Left cardiac atrium (tissue), 4 donors: ENCODE measurements at regions not wholly inside any gene's neighbourhood (a gene's known extent, or its start where the extent isn't known, plus 50 kb on each side); places are given as distances from the start of the nearest gene placed in this dataset.
"Not testable (repeated sequence)": the region's sequence is repeated elsewhere in the genome, so short reads cannot be mapped to it uniquely, and the experiment has no call there.

Experiments used
- ATAC-seq, 2 donors: fragments of 200-7000 bp; cut with Tn5 transposase; one replicate each; pipeline ENCODE4 v1.9.1; 2020; ENCODE audit warnings: mild to moderate bottlenecking in 2 of 2, moderate library complexity in 2 of 2
- DNase-seq: peaks from one replicate; pipeline ENCODE4 v3.0.0-alpha.2; 2020
- intact Hi-C, 2 donors: fragments of 100-400 bp; cut with DNase I; formaldehyde crosslinking; loops; one replicate each; pipeline versions ENCODE4 v1.14.1 to v1.15.1; 2022 to 2023
- donor health status: DM: no; HTN: yes; CAD: no.
- donor health status: DM: no; HTN: yes; CAD: no; lungs with severe emphysema.
- donor health status: DM: yes; HTN: yes; CAD: no.
- donor health status: Dilated cardiomyopathy.

DNA sequence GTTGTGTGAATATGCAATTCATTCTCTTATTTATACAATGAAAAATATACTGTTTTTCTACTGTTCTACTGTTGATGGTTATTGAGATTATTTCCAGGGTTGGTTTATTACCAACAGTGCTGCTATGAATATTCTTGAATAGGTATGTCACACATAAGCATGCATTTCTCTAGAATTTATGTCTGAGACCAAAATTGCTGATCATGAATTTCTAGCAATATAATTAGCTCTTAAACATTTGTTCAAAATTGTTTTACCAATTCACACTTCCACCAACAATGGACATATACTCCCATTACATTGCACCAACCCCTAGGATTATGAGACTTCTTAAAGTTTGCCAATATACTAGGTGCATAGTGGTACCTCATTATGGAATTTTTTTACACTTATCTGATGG is 164.1 kb upstream of the KCNQ5 start:
- DNase-seq (no peak), ATAC-seq (no peak)
- intact Hi-C loops: no loop called here

DNA sequence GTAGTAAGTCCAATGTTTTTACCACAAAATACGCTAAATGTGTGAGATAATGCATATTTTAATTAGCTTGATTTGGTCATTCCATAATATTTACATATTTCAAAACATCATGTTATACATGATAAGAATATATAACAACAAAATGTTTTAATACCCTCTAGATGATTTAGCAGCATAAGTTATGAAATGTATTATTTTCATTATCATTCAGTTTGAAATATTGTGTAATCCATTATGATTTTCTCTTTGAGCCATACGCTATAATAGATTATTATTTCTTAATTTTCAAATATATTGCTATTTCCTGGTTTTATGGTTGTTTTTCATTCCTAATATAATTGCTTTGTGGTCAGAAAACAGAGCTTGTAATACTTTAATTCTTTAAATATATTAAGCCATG is 163.3 kb upstream of the KCNQ5 start:
- intact Hi-C loops: no loop called here
- ATAC-seq (no peak), DNase-seq (no peak)

DNA sequence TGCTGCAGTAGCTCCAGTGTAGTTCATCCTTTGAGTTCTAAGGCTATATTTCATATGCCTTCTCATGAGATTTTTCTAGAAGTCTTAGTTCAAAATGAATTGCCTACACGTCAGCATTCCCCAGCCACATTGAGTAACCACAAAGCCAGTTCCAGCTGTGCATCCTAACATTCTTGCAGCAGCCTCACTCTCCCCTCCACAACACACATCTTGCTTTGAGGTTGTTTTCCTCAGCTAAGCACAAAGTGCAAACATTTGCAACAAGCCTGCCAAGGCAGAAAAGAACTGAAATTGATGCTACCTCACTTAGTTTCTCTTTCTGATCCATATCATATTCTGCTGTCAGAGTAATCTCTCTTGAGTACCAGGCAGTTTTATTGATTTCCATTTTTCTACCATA is 160.7 kb upstream of the KCNQ5 start:
- intact Hi-C loops: no loop called here
- DNase-seq: no peak
- ATAC-seq: no peak

DNA sequence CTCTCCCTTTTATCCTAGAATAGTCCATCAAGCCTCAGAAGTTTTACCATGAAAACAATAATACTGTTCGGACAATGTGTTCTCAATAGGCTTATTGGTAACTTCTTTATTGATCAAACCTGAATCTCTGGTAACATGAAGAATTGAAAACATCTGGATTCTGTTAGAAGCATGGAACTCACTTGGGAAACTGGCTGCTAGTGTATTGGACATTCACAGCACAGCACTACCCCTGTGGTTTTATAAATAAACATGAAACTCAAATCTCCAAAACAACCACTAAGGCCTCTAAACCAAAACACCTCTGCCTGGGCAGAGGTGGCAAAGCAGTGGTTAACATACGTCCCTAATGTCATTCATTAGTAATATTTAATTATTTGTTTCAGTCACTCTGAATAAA is 157.6 kb upstream of the KCNQ5 start:
- intact Hi-C loops: no loop called here
- DNase-seq (no peak), ATAC-seq (no peak)

DNA sequence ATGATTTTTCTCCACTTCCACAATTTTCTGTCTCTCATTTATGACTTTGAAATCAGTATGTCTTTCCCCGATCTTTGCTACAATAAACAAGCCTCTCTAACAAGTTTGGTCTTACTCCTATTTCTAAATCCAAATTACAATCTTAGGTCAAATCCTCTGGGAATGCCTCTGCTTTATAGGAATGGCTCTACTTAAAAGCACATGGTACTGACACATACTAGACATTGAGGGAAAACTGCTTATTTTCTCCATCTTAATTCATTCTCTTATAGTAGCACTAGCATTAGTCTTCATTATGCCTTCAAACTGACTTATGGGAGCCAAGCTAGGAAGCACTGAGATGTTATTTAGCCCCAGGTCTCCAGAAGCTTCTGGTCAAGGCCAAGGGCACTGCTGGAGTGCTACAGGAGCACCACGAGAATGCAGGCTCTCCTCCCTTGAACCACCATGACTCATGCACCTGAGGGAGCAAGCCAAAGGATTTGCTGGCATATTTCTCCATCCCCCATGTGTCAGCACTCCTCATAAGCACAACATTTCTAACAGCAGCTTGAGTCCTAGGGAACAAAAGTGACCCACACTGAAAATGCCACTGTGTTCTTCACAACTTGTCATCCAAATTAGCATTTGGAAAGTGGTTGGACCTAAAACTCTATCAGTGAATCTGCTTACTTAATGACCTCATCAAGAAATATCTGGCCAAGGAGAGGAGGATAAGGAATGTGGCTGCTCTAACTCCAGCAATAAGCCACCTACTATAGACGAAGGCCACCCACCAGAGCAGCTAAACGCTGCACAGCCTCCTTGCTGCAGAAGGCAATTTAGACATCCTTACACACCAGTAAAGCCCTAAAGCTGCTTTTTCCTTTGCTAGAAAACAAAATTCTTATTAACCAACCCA is 156.8 kb upstream of the KCNQ5 start:
- no peak for DNase-seq
- peak in 1 of 2 donors; percentile 84 for ATAC-seq
- intact Hi-C loops: no loop called here

DNA sequence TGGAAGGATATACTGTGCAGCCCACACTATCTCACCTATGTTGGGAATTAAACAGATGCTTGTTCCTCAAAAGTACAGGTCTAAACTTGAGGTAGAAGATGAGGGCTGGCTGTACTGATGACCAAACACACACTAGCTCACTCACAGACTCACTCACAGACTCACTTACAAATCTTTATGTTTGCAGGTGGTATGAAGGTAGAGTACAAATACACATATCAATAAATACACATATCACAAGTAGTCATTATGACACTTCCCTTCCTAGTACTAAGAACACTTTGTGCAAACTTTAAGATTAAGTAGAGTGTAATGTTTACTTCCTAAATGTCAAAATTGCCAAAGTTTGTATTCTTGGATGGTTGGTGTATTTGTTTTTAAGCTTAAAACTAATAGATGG is 155.4 kb upstream of the KCNQ5 start:
- no peak for ATAC-seq
- DNase-seq: no peak
- intact Hi-C loops: no loop called here

DNA sequence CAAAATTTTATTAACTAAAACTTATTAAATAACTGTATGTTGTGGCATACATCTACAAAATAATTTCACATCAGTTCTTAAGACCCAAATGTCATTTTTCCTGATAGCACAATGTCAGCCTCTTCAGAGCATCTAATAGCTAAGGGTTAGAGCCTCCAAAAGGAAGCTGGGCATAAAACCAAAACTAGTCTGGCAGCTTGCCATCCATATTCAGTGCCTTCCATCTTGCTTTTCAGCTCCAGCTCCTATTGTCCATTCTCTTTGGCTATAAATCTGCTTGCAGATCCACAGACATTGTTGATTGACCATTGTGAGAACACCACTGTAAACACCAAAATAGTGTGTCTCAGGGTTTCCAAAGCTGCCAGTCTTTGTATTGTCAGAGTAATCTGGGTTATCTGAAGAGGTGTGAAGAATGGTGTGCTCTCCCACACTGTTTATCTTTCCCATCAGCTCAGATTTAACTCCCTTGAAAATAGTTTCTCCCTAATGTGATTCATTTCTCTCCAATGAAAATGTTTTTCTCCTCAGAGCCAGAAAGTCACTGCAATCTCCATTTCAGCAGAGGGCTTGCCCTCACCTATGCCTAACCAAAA is 154.8 kb upstream of the KCNQ5 start:
- intact Hi-C loops: no loop called here
- ATAC-seq (no peak), DNase-seq (no peak)

DNA sequence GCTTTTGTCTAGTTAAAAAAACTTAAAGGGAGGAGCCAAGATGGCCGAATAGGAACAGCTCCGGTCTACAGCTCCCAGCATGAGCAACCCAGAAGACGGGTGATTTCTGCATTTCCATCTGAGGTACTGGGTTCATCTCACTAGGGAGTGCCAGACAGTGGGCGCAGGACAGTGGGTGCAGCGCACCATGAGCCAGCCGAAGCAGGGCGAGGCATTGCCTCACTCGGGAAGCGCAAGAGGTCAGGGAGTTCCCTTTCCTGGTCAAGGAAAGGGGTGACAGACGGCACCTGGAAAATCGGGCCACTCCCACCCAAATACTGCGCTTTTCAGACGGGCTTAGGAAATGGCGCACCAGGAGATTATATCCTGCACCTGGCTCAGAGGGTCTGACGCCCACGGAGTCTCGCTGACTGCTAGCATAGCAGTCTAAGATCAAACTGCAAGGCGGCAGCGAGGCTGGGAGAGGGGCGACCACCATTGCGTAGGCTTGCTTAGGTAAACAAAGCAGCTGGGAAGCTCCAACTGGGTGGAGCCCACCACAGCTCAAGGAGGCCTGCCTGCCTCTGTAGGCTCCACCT is 152.4 kb upstream of the KCNQ5 start:
- ATAC-seq, DNase-seq, intact Hi-C loops: not testable (repeated sequence)

DNA sequence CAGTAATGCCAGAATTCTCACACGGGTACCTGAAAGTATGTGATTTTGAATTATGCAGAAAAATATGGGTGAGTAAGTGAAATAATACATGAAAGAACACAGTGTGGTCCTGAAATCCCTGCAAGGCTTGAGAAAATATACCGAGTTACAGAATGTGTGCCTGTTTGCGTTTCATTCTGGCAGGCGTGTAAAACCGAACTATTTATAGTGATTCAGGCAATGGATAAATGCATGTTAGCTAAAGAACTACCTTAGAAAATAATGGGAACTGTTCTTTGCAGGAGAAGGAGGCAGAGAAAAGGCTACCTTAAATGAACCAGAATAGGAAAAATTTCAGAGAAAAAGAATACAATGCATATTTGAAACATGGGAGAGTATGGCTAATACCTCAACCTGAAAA is 145.8 kb upstream of the KCNQ5 start:
- no peak for ATAC-seq
- intact Hi-C loops: no loop called here

DNA sequence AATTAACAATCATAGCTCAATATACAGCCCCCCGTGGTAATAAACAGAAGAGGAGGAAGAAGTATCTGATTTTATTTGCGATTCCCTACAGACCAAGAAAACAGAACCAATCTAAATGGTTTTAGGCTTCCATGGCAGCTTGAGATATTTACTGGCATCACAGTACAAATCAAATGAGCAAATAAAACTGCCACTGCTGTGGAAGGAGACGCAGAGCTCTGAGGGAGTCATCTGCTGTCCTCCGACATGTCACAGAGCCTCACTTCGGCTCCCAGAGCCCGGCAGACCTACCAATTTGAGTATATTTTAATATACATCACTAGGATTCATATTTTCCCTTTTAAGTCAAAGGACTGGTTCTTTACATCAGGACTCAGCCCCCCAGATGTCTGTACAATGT is 145.2 kb upstream of the KCNQ5 start:
- ATAC-seq (no peak), DNase-seq (no peak)
- intact Hi-C loops: no loop called here

More for the DNA sequence above, 145.8 kb upstream of the KCNQ5 start:
- no peak for DNase-seq

DNA sequence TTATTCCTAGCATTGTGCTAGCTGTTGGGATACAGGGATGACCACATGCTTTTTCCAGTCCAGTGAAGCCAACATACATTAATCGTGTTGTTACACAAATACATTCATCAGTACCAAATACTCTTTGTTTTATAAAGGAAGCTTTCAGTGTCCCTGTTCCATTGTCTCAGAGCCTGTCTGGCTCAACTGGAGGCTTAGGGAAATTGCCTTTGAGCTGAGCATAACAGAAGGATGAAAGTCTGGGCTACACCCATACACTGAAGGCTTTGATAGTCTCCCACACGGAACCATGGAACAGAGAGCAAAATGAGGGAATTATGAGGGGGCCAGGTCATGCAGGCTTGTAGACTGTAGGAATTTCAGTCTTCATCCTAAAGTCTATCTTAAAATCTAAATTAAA is 126.4 kb upstream of the KCNQ5 start:
- DNase-seq: no peak
- ATAC-seq: no peak
- intact Hi-C loops: no loop called here

DNA sequence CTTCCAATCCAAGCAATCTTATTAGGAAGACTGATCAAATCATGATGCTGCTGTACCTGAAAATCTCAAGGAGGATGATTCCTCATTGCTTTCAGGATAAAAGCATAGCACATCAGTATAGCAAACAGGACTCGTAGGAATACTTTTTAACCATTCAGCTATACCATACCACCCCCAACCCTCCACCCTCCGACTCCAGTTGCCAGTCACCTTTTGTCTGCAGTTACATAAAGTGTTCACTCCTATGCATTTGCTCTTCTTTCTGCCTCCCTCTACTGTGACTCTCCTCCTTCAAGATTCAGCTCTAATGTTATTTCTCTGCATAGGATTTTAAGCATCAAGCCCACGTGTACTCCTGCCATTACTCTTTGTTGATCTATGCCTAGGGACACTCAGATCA is 124.7 kb upstream of the KCNQ5 start:
- DNase-seq (no peak), ATAC-seq (no peak)
- intact Hi-C loops: no loop called here

DNA sequence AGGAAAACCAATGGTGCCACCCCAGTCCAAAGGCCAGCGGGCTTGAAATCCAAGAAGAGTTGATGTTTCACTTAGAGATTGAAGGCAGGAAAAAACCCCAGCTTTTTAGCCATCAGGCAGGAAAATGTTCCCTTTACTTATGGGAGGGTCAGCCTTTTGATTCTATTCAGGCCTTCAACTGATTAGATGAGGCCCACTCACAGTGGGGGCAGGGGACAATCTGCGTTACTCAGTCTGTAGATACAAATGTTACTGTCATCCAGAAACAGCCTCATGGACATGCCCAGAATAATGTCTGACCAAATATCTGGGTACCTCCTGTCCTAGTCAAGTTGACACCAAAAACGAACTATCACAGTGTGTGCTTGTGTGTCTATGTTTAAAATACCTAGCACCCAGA is 121.2 kb upstream of the KCNQ5 start:
- no peak for DNase-seq
- ATAC-seq: no peak

DNA sequence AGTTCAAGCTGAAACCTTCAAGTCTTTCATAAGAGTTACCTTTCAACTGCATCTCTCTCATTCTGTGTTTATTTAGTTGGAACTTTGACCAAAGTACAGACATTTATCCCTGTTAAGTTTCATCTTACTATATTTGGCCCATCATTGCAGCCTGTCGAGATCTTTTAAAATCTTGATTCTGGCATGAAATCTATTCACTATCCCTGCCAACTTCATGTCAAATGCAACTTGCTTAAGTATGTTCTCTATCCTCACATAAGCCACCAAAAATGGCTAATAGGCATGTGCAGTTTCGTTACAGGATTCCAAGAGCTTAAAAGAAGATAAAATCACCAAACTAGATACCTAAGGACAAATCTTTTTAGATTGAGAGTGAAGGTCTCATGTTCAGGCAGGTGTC is 117.5 kb upstream of the KCNQ5 start:
- no peak for DNase-seq
- intact Hi-C loops: no loop called here
- no peak for ATAC-seq

More for the DNA sequence above, 121.2 kb upstream of the KCNQ5 start:
- intact Hi-C loops: no loop called here

DNA sequence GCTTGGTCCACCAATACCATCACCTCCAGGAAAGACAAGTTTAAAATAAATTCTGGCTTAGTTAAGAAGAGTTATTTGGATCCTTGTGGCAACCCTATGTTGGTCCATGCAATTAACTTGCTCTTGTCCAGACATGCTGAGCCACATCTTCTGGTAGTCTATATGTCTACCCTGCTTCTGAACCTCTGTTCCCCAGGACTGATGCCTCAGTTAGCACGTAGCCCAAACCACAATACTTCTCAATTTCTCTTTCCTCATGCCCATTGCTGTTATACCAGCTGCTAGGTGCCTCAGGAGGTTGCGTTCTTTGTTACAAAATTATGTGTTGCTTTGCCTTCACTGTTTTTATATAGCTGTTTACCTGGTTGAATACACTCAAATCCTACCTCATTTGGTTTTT is 116.4 kb upstream of the KCNQ5 start:
- no peak for ATAC-seq
- no peak for DNase-seq
- intact Hi-C loops: no loop called here

DNA sequence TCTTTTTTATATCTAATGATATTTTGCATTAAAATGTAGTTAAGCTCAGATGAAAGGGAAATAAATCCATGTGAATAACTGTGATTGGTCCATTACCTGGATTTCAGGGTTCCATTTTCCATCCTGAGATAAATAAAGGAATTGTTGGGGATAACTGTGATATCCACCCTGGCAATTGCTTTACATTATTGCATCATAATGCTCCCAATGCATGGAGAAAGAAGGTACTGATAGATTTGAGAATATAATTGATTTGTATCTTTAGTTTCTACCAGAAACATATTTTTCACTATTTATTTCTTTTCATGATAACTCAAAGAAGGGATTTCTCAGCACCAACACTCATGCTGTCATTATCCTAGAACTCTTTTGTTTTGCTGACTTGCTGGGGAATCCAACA is 102.0 kb upstream of the KCNQ5 start:
- ATAC-seq (no peak), DNase-seq (no peak)
- intact Hi-C loops: no loop called here

DNA sequence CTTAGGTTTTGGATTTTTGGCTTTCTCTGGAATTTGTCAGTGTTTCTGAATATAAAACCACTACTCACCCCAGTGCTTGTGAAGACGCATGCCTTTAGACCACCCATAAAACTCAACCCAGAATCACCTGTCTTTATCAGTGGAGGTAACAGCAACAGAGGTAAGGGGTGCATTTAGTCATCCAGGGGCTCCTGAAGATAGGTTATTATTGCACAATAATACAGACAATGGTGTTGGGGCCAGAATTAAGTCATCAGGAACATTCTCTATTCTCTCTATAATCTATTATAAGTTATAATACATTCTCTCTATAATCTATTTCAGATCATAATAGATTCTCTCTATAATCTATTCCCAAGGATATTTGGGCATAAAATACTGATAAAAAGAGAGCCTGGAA is 100.2 kb upstream of the KCNQ5 start:
- intact Hi-C loops: no loop called here
- DNase-seq: no peak
- no peak for ATAC-seq

DNA sequence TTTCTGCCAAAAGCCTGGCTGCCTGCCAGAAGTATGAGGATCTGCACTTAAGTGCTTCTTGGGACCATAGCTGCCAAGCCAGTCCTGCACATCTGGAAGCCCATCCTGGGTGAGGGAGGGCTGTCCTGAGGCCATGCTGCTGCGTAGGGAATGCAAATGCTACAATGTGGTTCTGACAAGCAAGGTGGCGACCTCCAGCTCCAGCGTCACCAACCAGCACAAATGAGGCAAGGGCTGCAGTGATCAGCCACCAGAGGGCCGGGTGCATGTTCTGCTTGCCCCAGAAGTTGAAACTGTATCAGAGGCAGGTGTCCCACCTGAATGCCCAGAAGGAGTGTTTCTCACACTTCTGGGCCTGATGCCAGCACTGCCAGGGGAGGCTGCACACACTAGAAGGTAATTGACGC is 99.1 kb upstream of the KCNQ5 start:
- no peak for DNase-seq
- intact Hi-C loops: no loop called here
- ATAC-seq: no peak

DNA sequence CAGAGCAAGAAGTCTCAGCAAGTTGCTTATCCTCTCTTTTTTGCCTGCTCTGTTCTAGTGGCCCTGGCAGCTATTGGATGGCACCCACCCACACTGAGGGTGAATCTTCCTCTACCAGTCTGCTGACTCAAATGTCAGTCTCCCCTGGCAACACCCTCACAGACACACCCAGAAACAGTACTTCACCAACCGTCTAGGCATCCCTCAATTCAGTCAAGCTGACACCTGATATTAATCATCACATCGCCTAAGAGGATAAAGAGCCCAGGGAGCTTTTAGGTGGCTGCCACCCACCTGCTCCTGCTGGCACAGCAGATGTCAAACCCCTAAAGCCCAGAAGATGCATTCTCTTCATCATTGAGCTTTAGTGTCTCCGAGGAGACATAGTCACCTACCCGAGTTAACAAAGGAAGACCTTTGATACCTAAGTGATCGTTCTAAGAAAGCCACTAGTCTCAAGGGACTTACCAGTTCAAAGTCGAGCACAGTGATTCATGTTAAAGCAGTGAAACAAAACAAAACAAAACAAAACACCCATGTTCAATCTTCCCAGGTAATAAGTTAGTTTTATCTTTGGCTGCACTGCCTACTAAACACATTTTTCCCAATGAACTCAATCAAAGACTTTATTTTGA is 97.7 kb upstream of the KCNQ5 start:
- intact Hi-C loops: no loop called here
- ATAC-seq (no peak), DNase-seq (no peak)

DNA sequence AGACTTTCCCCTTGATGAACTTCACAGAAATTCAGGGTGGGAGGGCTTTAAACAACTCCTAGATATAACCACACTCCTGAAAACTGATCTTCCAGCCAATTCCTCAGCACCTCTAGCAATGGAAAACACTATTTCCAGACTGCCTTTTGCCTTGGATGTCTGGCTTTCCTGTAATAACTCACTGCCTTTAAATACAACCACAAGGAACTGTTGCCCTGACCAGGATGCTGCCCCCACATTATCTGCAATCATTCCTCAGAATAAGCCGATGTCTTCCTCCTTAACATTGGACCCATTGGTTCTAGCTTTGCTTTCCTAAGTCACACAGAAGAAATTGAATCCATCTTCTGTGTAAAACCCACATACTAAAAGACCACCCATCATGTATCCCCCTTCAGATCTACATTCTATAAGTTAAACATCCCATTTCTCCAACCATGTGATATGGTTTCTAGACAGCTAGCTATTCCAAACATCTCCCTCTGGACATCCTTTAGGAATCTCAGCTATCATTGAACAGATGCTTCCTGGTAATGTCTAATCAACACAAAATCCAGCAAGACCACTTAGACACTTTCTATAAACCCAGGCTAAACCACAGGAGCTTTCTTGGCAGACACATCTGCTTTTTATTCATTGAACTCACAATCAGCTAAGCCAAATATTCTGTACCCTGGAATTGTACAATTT is 95.9 kb upstream of the KCNQ5 start:
- no peak for ATAC-seq
- DNase-seq: no peak
- intact Hi-C loops: no loop called here
